Fibroblast of gingiva (primary cell): ENCODE measurements at regions not wholly inside any gene's neighbourhood (a gene's known extent, or its start where the extent isn't known, plus 50 kb on each side); places are given as distances from the start of the nearest gene placed in this dataset.

ENCODE experiments used
- DNase-seq: peaks from one replicate; pipeline ENCODE4 v3.0.0-alpha.2; 2011; ENCODE audit warnings: low read depth

DNA sequence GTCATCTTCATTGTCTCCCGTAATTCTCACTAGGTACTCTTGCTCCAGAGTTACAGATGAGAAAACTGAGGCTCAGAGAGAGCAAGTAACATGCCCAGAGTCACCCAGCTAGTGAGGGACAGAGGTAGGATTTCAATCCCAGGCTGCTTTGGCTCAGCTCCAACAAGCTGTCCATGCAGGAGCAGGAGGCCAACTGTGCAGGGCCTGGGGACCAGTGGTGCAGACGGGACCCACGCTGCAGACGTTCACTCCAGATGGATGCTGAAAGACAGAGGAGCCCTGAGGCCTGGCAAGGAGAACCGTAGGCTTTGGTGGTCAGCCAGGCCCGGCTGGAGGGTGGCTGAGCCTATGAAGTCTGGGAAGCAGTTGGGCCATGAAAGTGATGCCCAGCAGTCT is 102.6 kb downstream of the MCFD2 start:
- no peak for DNase-seq
